Mammary epithelial cell (primary cell): ENCODE measurements at regions not wholly inside any gene's neighbourhood (a gene's known extent, or its start where the extent isn't known, plus 50 kb on each side); places are given as distances from the start of the nearest gene placed in this dataset.

Experiments
- CTCF ChIP-seq, 2 donors: IDR thresholded peaks in 1 of 2; conservative IDR thresholded peaks in 1 of 2; 2 replicates each; pipeline ENCODE4 v1.5.1; 2011 to 2012; ENCODE audit warnings: inconsistent platforms in 2 of 2, low read length in 2 of 2, mild to moderate bottlenecking in 2 of 2, control low read depth in 1 of 2, low read depth in 1 of 2; ENCODE audit not compliant: insufficient read depth in 1 of 2; ENCODE audit errors: extremely low read depth in 1 of 2
- EZH2 ChIP-seq: IDR thresholded peaks from 2 replicates; pipeline ENCODE4 v1.6.1; 2012; ENCODE audit warnings: low read length, inconsistent platforms, borderline replicate concordance

GRCh38 chr1:34474566-34474965 lies 280.3 kb upstream of the GJB5 start:
- TF ChIP-seq CTCF (conservative IDR thresholded peaks at IDR 0.05 in 1 of 2, IDR thresholded peaks at IDR 0.05 in 1 of 2; ENCODE audit: extremely low read depth in 1 of 2, insufficient read depth in 1 of 2, low read depth in 1 of 2, low read length in 2 of 2) (no peak), EZH2 (no peak)
